HG03354 (cell line): ENCODE measurements at regions not wholly inside any gene's neighbourhood (a gene's known extent, or its start where the extent isn't known, plus 50 kb on each side); places are given as distances from the start of the nearest gene placed in this dataset.

Experiments
- ATAC-seq: cut with Tn5 transposase; IDR thresholded peaks from one replicate; pipeline ENCODE4 v1.9.1; 2021; ENCODE audit warnings: mild to moderate bottlenecking; ENCODE audit not compliant: unreplicated experiment, poor library complexity, severe bottlenecking

DNA sequence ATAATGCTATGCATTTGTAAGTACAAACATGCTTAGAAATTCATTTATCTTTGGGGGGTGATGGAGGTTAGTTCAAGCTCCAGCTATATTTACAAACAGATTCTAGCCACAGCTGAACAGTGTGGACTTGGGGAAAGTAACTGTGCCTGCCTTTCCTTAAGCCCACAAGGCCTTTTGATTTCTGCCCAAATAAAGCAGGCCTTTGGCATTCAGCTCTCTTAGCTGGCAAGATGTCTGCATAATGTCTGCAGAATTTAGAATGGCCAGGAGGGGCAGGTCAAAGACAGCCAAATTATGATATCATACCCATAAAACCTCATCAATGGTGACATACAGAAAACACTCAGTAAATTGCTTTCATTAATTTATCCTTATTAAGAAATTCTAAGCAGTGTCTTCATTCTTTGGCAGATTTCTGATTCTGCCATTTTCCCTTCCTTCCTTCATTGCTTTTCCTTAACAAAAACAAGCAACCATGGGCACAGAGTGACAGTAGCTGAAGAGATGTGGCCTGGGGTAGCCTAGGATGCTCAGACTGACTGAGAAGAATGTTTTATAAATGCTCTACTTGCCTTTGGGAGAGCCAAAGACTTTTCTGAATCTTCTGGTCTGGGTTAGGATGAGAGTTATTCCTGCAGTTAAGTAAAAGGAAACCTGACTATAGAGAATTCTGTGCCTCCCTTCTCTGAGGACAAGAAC, 538.7 kb upstream of the NR3C2 start:
- ATAC-seq: no peak

DNA sequence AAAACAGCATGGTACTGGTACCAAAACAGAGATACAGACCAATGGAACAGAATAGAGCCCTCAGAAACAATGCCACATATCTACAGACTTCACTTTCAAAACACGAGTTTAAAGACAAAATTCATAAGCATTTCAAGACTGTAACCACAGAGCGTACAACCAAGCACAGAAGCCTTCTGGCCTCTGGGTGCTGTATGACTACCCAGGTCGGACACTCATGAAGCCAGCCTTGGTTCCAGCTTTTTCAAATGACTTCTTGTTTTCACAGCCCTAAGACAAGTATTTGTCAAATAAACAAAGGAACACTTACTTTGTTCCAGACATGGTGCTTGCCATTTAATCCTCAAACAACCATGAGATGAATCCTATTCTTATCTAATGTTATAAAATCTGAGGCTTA, 536.1 kb upstream of the NR3C2 start:
- ATAC-seq: no peak

DNA sequence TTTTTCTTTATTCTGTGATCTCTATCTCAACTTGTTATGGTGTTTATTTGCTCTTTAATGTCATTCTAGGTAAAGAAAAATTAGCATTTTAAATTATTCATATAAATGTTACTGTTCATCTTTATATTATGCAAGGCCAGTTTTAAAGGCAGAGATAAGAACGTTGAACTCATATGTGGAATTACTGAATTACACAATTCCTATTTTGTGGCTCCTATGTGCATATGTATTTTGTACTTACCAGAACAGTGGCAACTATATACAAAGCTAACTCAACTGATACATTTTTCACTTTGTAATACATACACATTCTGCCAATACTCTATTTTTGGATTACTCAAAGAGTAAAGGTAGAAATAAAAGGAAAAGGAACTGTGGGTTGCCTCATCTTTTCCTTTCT, 533.2 kb upstream of the NR3C2 start:
- ATAC-seq: no peak

DNA sequence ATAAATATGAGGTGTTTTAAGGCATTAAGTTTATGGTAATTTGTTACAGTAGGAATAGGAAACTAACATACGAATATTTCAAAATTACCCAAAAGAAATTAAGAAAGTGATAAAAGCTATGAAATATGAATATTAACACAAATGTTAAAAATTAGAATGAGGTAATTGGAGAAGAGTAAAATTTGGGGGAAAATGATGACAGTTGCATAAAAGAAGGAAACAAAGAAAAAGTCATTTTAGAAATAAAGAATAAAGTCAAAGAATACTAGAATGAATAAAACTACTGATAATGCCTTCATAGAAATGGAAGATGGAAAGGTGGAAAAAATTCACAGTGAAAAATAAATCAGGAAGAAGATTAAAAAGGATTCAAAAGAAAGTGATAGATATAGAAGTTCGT, 522.9 kb upstream of the NR3C2 start:
- ATAC-seq: no peak

DNA sequence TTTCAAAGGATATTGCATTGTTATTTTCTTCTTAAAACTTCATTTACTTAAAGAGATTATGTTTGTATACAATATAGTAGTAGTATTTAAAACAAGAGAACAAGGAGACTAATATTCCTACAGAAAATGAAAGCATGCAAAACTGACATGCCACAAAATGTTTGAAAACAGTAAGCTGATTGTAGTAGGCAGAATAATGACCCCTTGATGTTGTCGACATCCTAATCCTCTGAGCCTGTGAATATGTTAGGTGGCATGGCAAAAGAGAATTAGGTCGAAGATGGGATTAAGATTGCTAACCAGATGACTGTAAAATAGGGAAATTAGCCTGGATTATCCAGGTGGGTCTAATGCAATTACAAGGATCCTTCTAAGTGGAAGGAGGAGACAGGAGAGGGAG, 522.2 kb upstream of the NR3C2 start:
- ATAC-seq: no peak

DNA sequence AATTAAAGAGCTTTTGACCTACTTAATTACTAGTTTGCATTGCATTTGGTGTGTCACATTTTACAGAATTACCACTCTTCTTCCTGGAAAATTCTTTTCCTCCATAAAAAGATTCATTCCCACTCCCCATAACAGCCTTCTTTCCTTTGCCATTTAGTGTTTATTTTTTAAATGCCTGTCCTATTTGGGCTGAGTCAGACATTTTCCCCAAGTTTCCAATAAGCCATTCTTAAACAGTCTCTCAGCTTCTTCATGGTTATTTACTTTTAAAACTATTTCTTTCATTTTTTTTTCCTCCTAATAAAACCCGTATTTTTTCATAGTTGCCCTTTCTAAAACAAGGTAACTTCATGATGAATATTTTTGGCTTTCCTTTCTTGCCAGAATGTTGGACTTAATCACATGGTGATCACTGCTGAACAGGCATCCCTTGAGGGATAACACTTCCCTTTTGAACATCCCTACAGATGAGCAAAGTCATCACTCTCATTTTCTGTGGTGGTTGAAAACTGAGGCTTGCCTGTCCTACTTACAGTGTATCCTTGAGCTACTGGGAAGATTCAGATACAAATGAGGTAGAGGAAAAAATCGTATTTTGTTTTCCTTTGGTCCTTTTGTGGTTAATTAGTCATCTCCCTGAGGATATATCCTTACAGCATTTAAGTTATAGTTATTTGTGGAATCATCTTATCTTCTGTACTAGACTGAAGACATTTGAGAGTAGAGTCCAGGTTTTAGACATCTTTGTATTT, 520.5 kb upstream of the NR3C2 start:
- ATAC-seq: no peak

DNA sequence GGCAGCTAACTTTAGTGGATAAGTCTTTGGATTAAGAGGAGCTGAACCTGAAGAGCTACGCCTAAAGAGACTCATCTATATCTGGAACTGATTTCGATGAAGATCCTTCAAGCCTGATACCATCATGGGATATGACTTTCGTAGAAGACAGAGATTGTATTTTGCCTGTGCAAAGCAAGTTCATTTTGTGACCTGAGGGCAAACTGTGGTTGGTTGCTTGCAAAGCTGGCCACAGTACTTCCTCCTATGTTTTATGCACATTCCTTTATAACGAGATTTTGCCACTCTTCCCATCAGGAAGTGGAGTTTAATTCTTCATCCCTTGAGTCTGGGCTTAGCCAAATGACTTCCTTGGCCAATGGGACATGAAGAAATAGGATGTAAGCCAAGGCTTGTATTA, 519.3 kb upstream of the NR3C2 start:
- ATAC-seq: no peak

DNA sequence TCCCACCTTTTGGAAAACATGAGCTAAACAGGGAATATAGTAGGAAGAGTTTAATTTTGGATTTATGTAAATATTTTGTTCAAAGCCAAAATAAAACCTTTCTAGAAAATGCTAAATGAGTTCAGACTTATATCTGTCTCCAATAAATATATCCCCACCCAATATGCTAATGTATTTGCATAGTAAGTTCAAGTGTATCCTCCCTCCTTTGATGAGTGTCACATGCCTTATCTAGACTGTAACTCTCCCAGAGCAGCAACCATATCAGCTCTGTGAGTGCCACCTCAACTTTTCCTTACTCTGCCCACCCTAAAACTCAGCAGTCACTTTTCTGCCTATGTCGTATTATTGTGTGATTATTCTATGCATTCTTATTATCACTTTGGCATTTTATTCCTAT, 516.1 kb upstream of the NR3C2 start:
- ATAC-seq: no peak

DNA sequence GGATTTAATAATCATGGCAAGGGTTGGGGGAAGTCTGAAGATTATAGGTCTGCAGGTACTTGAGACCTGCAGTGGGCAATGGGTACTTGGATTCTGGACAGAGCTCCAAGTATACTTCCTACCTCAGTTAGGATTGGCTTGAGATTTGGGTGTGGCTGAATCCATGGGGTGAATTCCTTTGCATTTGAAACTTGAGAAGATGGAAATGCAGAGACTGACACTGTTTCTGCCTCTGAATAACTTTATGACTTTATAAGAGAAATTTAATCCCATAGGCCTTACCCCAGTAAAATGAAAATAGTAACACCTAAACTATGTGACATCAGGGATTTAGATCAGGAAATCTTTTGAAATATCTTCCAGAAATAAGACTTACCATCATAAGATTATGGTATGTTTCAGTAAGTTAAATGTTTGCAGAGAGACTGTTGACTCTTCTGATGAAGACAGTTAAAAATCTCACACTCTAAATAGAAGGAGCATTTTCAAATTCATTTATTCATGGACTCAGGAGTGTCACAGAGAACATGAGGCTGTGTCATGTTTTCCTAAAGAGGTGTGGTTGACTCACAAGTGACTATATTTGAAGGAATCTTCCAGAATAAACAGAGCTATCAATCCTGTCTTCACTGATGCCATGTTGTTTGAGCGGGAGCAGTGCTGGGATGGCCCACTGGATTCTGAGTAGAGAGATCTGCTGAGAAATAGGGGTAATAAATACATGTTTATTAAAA, 513.5 kb upstream of the NR3C2 start:
- no peak for ATAC-seq

DNA sequence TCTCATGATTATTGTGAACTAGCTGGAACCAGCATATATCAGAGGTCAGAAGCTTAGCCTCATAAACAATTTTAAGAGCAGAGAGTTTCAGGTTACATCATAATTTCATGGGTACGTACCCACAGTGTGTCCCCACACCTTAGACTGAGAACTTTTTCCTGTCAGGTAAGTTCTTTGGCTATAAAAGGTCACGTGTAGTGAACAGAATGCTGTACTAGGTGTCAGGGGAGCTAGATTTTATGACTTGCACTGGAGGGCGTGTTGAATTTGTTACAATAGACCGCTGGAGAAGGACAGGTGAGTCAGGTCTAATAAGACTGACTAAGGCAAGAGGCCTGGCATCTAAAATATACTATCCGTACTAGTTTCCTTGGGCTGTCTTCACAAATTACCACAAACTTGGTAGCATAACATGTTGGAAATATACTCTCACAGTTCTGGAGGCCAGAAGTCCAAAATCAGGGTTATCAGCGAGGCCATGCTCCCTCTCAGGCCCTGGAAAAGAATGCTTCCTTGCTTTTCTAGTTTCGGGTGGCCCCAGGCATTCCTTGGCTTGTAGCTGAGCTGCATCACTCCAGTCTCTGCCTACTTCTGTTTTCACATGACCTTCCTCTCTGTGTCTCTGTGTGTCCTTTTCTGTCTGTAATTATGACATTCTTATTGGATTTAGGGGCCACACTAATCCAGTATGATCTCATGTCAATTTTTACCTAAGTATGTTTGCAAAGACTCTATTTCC, 512.0 kb upstream of the NR3C2 start:
- ATAC-seq: no peak

DNA sequence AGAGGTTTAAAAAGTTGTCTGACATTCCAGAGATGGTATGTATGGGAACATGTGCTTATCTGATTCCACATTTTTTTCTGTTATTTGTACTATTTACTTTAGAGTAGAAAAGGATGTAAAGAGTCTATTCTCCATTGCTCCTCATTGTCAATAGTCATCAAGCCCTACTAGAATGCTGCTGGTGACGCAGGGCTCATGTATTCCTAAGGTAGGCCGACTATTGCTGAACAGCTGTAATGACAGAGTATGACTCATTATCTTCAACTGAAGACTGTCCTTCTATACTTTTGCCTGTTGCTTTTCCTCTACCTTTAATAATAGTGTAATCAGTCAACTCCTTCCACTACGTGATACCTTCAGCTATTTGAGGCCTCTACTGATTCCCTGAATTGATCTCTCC, 509.1 kb upstream of the NR3C2 start:
- ATAC-seq: no peak

DNA sequence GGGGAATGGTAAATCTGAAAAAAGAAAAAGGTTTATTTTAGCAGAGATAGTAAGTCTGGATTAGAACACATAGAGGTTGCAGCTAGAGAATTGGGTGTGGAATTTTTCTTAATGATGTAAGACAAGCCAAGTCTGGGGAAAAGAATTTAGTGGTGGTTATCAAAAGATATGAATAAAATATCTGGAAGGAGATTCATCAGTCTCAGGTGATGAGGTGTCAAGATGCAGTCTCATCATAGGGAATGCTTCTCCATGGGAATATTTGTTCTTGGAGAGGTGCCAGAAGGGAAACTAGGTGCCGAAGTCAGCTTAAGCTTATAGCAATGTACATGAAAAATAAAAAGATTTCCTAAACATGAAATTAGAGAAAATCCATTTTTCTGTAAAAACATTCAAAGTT, 504.1 kb upstream of the NR3C2 start:
- no peak for ATAC-seq

DNA sequence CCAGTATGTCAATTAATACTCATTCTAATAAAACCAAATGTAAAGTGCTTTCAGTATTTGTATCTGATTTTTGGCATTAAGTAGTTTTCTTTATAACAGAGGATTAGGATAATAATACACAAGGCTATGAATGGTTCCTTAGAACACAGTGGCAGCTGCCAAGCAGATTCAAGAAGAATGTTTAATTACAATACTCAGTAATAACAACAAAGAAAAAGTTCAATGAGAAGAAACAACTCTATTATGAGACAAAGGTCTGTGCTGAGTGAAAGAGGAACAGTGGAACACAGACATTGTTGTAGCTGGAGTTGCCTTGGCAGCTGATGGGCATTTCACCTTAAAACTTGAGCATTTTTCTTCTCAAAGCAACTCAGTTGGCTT, 502.6 kb upstream of the NR3C2 start:
- no peak for ATAC-seq

DNA sequence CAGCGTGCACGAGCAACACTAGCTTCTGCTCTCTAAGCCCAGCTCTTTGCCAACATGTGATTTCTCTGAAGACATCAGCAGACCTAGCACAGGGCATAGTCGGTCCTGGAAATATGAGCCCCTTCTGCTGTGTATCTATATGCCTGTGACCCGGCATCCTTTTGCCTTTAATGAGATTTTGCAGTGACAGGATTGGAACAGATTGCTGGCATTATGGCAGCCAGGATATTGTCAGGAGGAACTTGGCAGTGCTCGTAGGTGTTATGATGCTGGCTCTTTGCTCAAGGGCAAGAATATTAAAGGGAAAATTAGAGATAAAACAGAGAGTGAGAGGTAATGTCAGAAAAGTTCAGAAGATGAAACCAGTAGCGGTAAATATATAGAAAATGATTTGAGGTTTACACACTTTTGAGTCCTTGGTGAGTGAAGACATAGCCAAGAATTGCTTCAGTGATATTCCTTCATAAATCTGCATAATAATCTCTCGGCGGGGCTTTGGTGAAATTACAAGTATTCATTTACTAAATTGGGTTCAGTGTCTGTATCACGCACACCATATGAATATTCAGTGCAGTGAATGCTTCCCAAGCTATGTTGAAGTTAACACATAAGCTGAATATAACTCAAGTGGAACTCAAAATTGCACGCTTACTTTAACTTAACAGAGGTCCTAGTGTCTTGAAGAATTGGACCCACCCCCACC, 502.1 kb upstream of the NR3C2 start:
- ATAC-seq: no peak

DNA sequence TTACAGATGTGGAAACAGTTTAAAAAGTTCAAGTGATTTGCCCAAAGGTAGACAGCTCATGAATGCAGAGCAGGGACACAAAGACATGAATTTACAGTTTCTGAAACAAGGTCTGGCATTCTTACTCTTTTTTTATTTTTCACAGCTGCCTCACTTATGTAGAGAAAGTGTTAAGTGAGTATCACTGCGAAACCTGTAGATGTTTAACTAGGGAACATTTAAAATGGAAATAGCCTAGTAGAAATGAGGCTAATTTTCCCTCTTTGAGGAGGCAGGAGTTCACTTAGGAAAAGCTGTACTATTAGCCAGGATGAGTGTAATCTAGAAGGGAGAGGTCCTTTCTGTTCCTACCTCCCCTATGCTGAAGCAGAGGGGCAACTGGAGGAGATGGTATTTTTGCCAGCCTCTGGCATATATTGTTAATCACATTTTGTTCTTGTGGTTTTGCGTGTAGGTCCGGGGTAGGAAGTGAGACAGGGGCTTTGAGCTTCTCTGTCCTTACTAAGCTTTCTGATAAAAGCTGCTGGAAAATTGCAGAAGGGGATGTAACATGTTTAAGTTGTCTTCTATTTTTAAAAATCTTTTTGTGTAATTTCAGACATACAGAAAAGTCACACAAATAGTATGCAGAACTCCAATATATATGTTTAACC, 492.8 kb upstream of the NR3C2 start:
- ATAC-seq: no peak

DNA sequence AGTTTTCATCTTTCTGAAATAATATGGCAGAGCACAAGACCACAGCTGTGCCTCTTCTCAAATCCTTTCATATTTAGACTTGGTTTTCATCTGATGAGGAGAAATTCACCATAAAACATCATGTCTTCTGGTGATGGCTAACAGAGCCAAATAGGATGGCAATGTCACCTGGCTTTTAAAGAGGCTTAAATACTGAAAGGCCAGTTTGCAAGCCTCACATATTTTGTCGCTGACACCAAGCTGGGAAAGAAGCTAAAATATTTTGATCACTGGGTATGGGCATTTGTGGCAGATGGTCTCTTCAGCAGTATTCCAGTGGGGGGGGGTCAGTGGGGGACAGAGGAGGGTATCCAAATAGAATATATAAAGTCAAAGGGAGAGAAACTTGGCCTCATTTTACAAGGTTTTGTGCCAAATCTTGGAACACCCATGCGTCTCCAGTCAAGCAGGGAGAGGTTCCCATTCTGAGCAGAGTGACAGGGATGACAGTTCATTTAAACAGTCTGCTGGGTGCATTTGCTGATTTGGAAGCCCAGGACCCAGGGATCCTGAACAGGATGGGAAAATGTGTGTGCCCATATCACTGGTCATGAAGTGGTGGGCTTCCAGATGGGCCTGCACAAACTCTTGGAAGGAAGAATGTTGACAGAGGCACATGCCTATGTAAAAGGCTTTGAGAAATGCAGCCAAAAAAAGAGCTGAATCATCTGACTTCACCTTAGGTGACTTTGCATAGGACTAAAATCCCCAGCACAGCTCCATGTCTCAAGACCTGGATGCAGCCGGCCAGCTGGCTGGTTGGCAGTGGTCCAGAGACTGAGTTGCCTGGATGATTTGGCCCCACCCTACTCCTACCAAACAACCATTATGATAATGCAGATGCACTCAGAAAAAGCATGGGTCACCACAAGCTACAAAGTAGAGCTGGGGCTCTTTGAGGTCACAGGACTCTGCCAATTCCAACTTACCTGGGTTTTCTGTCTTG, 484.4 kb upstream of the NR3C2 start:
- ATAC-seq: no peak

DNA sequence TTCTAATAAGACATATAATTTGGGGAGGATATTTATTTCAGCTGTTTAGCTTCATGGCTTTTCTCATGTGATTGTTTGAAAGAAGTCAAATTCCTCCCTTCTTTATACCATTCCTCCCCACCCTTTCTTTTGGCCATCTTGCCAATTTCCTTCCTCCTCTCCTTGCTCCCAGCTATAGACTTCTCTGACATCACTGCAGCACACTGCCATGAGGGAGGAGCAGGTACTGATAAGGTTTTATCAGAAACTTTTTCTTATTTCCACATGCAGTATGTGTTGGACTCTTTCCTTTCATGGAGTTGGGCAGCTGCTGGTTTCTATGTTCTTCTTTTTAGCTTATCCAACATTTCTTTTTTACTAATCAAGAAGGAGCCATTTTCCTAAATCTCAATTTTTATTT, 481.7 kb upstream of the NR3C2 start:
- ATAC-seq: no peak

DNA sequence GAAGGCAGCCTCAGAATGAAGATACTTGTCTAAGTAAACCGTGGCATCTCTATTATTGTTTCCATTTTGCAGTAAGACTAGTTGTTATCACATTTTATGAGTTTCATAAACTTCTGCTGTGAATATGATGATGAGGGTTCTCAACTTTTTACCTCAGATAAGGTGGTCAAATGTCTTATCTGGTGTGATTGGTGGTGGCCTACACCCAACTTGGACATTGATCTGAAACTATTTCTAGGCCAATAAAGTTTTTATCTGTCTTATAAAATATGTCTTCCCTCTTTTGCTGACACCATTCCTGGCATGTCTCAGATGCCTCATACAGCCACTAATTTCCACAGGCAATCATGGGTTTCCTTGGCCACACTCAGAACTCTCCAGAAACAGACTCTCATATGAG, 480.3 kb upstream of the NR3C2 start:
- ATAC-seq: no peak
